WTC11 (cell line): ENCODE measurements at regions not wholly inside any gene's neighbourhood (a gene's known extent, or its start where the extent isn't known, plus 50 kb on each side); places are given as distances from the start of the nearest gene placed in this dataset.

ENCODE experiments used
- ATF3 ChIP-seq: sonication (generic); formaldehyde crosslinking; conservative IDR thresholded peaks from 2 replicates; pipeline ENCODE4 v1.8.1; 2022; ENCODE audit warnings: mild to moderate bottlenecking, missing genetic modification reagents
- CTCF ChIP-seq: fragments of 200-600 bp; IDR thresholded peaks from 2 replicates; pipeline ENCODE4 v1.8.0; 2022; ENCODE audit warnings: antibody characterized with exemption
- ELF4 ChIP-seq: sonication (generic); formaldehyde crosslinking; IDR thresholded peaks from 2 replicates; pipeline ENCODE4 v1.8.1; 2022; ENCODE audit warnings: low read depth, mild to moderate bottlenecking, moderate library complexity, missing genetic modification reagents
- GABPB1 ChIP-seq: sonication (generic); formaldehyde crosslinking; IDR thresholded peaks from 2 replicates; pipeline ENCODE4 v1.8.1; 2023; ENCODE audit warnings: mild to moderate bottlenecking, missing genetic modification reagents
- IRF1 ChIP-seq: sonication (generic); formaldehyde crosslinking; IDR thresholded peaks from 2 replicates; pipeline ENCODE4 v1.8.0; 2023; ENCODE audit warnings: missing genetic modification reagents
- IRF2 ChIP-seq: sonication (generic); formaldehyde crosslinking; IDR thresholded peaks from 2 replicates; pipeline ENCODE4 v1.8.0; 2022; ENCODE audit warnings: low read depth, missing genetic modification reagents, borderline replicate concordance
- MAX ChIP-seq: sonication (generic); formaldehyde crosslinking; IDR thresholded peaks from 2 replicates; pipeline ENCODE4 v1.8.0; 2022; ENCODE audit warnings: mild to moderate bottlenecking, missing genetic modification reagents
- NR3C1 ChIP-seq: sonication (generic); formaldehyde crosslinking; conservative IDR thresholded peaks from 2 replicates; pipeline ENCODE4 v1.8.1; 2023; ENCODE audit warnings: low read depth, mild to moderate bottlenecking, missing genetic modification reagents
- OVOL2 ChIP-seq: fragments of 250-450 bp; sonication (Bioruptor Pico); IDR thresholded peaks from 2 replicates; pipeline ENCODE4 v1.9.0; 2021; ENCODE audit warnings: mild to moderate bottlenecking, borderline replicate concordance
- SMAD3 ChIP-seq: sonication (generic); formaldehyde crosslinking; IDR thresholded peaks from 2 replicates; pipeline ENCODE4 v1.8.0; 2022; ENCODE audit warnings: missing genetic modification reagents, mild to moderate bottlenecking, borderline replicate concordance
- SMAD4 ChIP-seq: sonication (generic); formaldehyde crosslinking; IDR thresholded peaks from 2 replicates; pipeline ENCODE4 v1.8.0; 2022; ENCODE audit warnings: mild to moderate bottlenecking, missing genetic modification reagents
- TEAD4 ChIP-seq: sonication (generic); formaldehyde crosslinking; IDR thresholded peaks from 2 replicates; pipeline ENCODE4 v1.8.0; 2022; ENCODE audit warnings: mild to moderate bottlenecking, missing genetic modification reagents
- TP53 ChIP-seq: sonication (generic); formaldehyde crosslinking; IDR thresholded peaks from 2 replicates; pipeline ENCODE4 v1.8.1; 2023; ENCODE audit warnings: mild to moderate bottlenecking, missing genetic modification reagents
- ZNF121 ChIP-seq: sonication (generic); formaldehyde crosslinking; IDR thresholded peaks from 2 replicates; pipeline ENCODE4 v1.8.0; 2023; ENCODE audit warnings: missing genetic modification reagents

GRCh38 chr14:62162998-62163589, 400.9 kb downstream of the SNAPC1 start:
- TF ChIP-seq NR3C1 (CRISPR knock-in tag) (no peak), CTCF (peak; percentile 44), IRF2 (CRISPR knock-in tag) (no peak), ATF3 (CRISPR knock-in tag) (no peak), MAX (CRISPR knock-in tag) (no peak), TEAD4 (CRISPR knock-in tag) (no peak), ELF4 (CRISPR knock-in tag) (no peak), ZNF121 (CRISPR knock-in tag) (no peak), SMAD4 (no peak), OVOL2 (no peak), IRF1 (CRISPR knock-in tag) (no peak), SMAD3 (CRISPR knock-in tag) (no peak), TP53 (no peak), GABPB1 (CRISPR knock-in tag) (no peak)
